H1 (cell line): ENCODE measurements at regions not wholly inside any gene's neighbourhood (a gene's known extent, or its start where the extent isn't known, plus 50 kb on each side); places are given as distances from the start of the nearest gene placed in this dataset.

Source experiments
- CBX8 ChIP-seq: fragments of 300-800, 300-1000 bp; sonication (generic); IDR thresholded peaks from 2 replicates; pipeline ENCODE4 v1.7.1; 2016; ENCODE audit warnings: low read depth, low read length, borderline replicate concordance
- CREB1 ChIP-seq: IDR thresholded peaks from 2 replicates; pipeline ENCODE4 v1.6.1; 2012; ENCODE audit warnings: inconsistent platforms
- CTCF ChIP-seq, 3 experiments: IDR thresholded peaks; 1 replicate in 2 of 3; 2 replicates in 1 of 3; pipeline versions ENCODE4 v1.5.1 to v1.6.1; 2011; ENCODE audit warnings: low read length in 3 of 3, mild to moderate bottlenecking in 3 of 3, inconsistent platforms in 2 of 3, low read depth in 1 of 3, moderate library complexity in 1 of 3; ENCODE audit not compliant: insufficient read depth in 1 of 3; ENCODE audit errors: control extremely low read depth in 1 of 3
- MAX ChIP-seq: IDR thresholded peaks from 2 replicates; pipeline ENCODE4 v1.6.1; 2012; ENCODE audit warnings: inconsistent platforms
- SP2 ChIP-seq: IDR thresholded peaks from 2 replicates; pipeline ENCODE4 v1.6.1; 2012; ENCODE audit warnings: mild to moderate bottlenecking, low read length, inconsistent platforms
- ZNF274 ChIP-seq: IDR thresholded peaks from 2 replicates; pipeline ENCODE4 v1.7.0; 2012; ENCODE audit warnings: low read length, borderline replicate concordance; ENCODE audit errors: extremely low read depth

GRCh38 chr11:110974731-110975130 lies 262.5 kb upstream of the ARHGAP20 start (continued):
- TF ChIP-seq CTCF (IDR thresholded peaks at IDR 0.05; ENCODE audit: control extremely low read depth in 1 of 3, insufficient read depth in 1 of 3, low read depth in 1 of 3, low read length in 3 of 3) (no peak), ZNF274 (no peak), CREB1 (no peak), MAX (no peak), SP2 (no peak), CBX8 (no peak)
